ENCODE measurements at regions not wholly inside any gene's neighbourhood (a gene's known extent, or its start where the extent isn't known, plus 50 kb on each side); places are given as distances from the start of the nearest gene placed in this dataset.

- TF ChIP-seq ZHX1 (conservative IDR thresholded peaks at IDR 0.05; ENCODE audit: low read length) (no peak), ZNF239 (CRISPR knock-in tag; IDR thresholded peaks at IDR 0.05) (no peak), KAT2B (IDR thresholded peaks at IDR 0.05; ENCODE audit: low read depth, low read length) (no peak), PRPF4 (IDR thresholded peaks at IDR 0.05; ENCODE audit: insufficient read depth, low read depth, low read length, poor library complexity, severe bottlenecking) (no peak)
- TF ChIP-seq, protein P1, sequence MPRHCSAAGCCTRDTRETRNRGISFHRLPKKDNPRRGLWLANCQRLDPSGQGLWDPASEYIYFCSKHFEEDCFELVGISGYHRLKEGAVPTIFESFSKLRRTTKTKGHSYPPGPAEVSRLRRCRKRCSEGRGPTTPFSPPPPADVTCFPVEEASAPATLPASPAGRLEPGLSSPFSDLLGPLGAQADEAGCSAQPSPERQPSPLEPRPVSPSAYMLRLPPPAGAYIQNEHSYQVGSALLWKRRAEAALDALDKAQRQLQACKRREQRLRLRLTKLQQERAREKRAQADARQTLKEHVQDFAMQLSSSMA (CRISPR knock-in tag; IDR thresholded peaks at IDR 0.05) = no peak
Measured at GRCh38 chr9:30534896-30535295, 1849.5 kb upstream of the ACO1 start (continued).

- H4K20me1 ChIP-seq (replicated peaks; ENCODE audit: control insufficient read depth, insufficient read depth, low read length) = no peaks in the 10 kb centered on the region
- WGBS (ENCODE audit: insufficient coverage, low coverage, missing lambda C conversion rate) = no CpG with 5 or more reads among the region's 3 CpGs
- H3K4me2 ChIP-seq (ENCODE audit: insufficient read depth, low read length) = no peak overlapping the region
- DNase-seq (ENCODE audit: extremely low read depth in 1 of 4, low spot score in 3 of 4) (no peak), ATAC-seq (no peak), FAIRE-seq (no peak)
- no peaks in the 10 kb centered on the region for H3K9me3 ChIP-seq (replicated peaks; ENCODE audit: control insufficient read depth, insufficient read depth, low read depth, low read length)
- no peaks in the 10 kb centered on the region for H3K4me1 ChIP-seq (replicated peaks in 1 of 2; ENCODE audit: control insufficient read depth in 2 of 2, insufficient read depth in 2 of 2, low read length in 2 of 2)
- no peak overlapping the region for H3K27ac ChIP-seq (ENCODE audit: extremely low read depth, low read depth, low read length)
- no peaks in the 10 kb centered on the region for H3K79me2 ChIP-seq (ENCODE audit: control insufficient read depth, insufficient read depth, low read length)
- H2AFZ ChIP-seq (ENCODE audit: low read depth, low read length) = no peak overlapping the region
- H3K4me3 ChIP-seq = no peak overlapping the region
- no peaks in the 10 kb centered on the region for H3K27me3 ChIP-seq (ENCODE audit: control insufficient read depth in 2 of 2, insufficient read depth in 2 of 2, low read length in 2 of 2)
- H3K36me3 ChIP-seq (ENCODE audit: control insufficient read depth, insufficient read depth, low read length) = no peaks in the 10 kb centered on the region
- intact Hi-C loops (cut with micrococcal nuclease) = no loop called here
- H3K9ac ChIP-seq (ENCODE audit: insufficient read depth in 1 of 2, low read depth in 2 of 2, low read length in 2 of 2) = no peak overlapping the region
- no peaks in the 10 kb centered on the region for H3K9me1 ChIP-seq (ENCODE audit: control insufficient read depth, insufficient read depth, low read length)
- POLR2A ChIA-PET = no interaction called here
- CTCF ChIA-PET (ENCODE audit: low intra/inter-chr PET ratio) = no interaction called here
- in situ Hi-C loops (cut with MboI) = no loop called here
- no TSS peak for BruUV-seq (replicated peaks)
- TF ChIP-seq JUND (IDR thresholded peaks at IDR 0.05; ENCODE audit: borderline replicate concordance, low read depth, low read length) (no peak), JUND (tag; IDR thresholded peaks at IDR 0.05; ENCODE audit: borderline replicate concordance, low read depth, low read length) (no peak), MYBL2 (IDR thresholded peaks at IDR 0.05; ENCODE audit: low read depth) (no peak), MYBL2 (CRISPR knock-in tag; IDR thresholded peaks at IDR 0.05; ENCODE audit: borderline replicate concordance) (no peak), MEIS2 (IDR thresholded peaks at IDR 0.05; ENCODE audit: partially characterized antibody) (no peak), ZNF695 (CRISPR knock-in tag; IDR thresholded peaks at IDR 0.05) (no peak), CBFA2T2 (conservative IDR thresholded peaks at IDR 0.05) (no peak), ELF2 (CRISPR knock-in tag; IDR thresholded peaks at IDR 0.05) (no peak), GATAD2A (IDR thresholded peaks at IDR 0.05) (no peak), ARID1B (IDR thresholded peaks at IDR 0.05) (no peak), GABPB2 (CRISPR knock-in tag; conservative IDR thresholded peaks at IDR 0.05) (no peak)
Measured at GRCh38 chr9:30536494-30536893, 1847.9 kb upstream of the ACO1 start.

Data from K562 (cell line).